Heart right ventricle (tissue), 16 donors: ENCODE measurements at regions not wholly inside any gene's neighbourhood (a gene's known extent, or its start where the extent isn't known, plus 50 kb on each side); places are given as distances from the start of the nearest gene placed in this dataset.

Source experiments
- ATAC-seq, 8 donors: fragments of 200-7000 bp; cut with Tn5 transposase; one replicate each; pipeline ENCODE4 v1.9.1; 2020; ENCODE audit warnings: mild to moderate bottlenecking in 8 of 8, moderate library complexity in 8 of 8, moderate number of reproducible peaks in 1 of 8
- DNase-seq, 2 donors: peaks; one replicate each; pipeline ENCODE4 v3.0.0-alpha.2; 2020
- H3K27ac ChIP-seq, 10 donors: fragments of 200-600 bp; sonication (generic) in 2 of 10; one replicate each; pipeline versions ENCODE4 v1.5.0 to v1.8.0; 2020 to 2022; ENCODE audit warnings: mild to moderate bottlenecking in 3 of 10
- H3K27me3 ChIP-seq, 7 donors: fragments of 200-600 bp; one replicate each; pipeline ENCODE4 v1.8.0; 2021 to 2022; ENCODE audit warnings: mild to moderate bottlenecking in 2 of 7
- H3K36me3 ChIP-seq, 9 donors: fragments of 200-600 bp; sonication (generic) in 1 of 9; one replicate each; pipeline versions ENCODE4 v1.5.0 to v1.8.0; 2020 to 2022; ENCODE audit warnings: mild to moderate bottlenecking in 2 of 9
- H3K4me1 ChIP-seq, 9 donors: fragments of 200-600 bp; sonication (generic) in 1 of 9; one replicate each; pipeline versions ENCODE4 v1.5.0 to v1.8.0; 2020 to 2022; ENCODE audit warnings: mild to moderate bottlenecking in 4 of 9
- H3K4me3 ChIP-seq, 10 donors: fragments of 200-600 bp; sonication (generic) in 2 of 10; one replicate each; pipeline versions ENCODE4 v1.5.0 to v1.8.0; 2020 to 2022; ENCODE audit warnings: mild to moderate bottlenecking in 7 of 10, moderate library complexity in 2 of 10
- H3K9me3 ChIP-seq, 11 donors: fragments of 200-600 bp in 10 of 11; sonication (generic) in 2 of 11; one replicate each; pipeline versions ENCODE4 v1.5.0 to v1.8.0; 2013 to 2022; ENCODE audit warnings: mild to moderate bottlenecking in 2 of 11, control low read depth in 1 of 11, moderate library complexity in 1 of 11
- WGBS, 2 donors: extraction: QIAGEN DNeasy Blood & Tissue Kit; methylation state at CpG; one replicate each; pipeline ENCODE4 v1.1.7; 2013; ENCODE audit warnings: inconsistent platforms in 1 of 2; 5-methylcytosine and 5-hydroxymethylcytosine counted together
- intact Hi-C, 10 donors: fragments of 100-400 bp; cut with DNase I; formaldehyde crosslinking; loops; one replicate each; pipeline versions ENCODE4 v1.11.1 to v1.14.2; 2022
- TF ChIP-seq, protein P1 (sequence below), 9 donors: fragments of 200-600 bp; sonication (generic) in 2 of 9; IDR thresholded peaks; one replicate each; pipeline versions ENCODE4 v1.5.0 to v1.8.0; 2021 to 2022; ENCODE audit warnings: antibody characterized with exemption in 9 of 9, mild to moderate bottlenecking in 5 of 9, moderate library complexity in 1 of 9
- donor health status: Arrhythmogenic right ventricular cardiomyopathy.
- donor health status: ischemic (EF 13 %, LVEDD 7.1; RV severe dilation, severe dysfunction).
- donor health status: healthy with polysubstance abuse.
- donor health status: DM: no; HTN: yes; CAD: no.
- donor health status: DM: no; HTN: no; CAD: no.
- donor health status: ischemic (EF 25% LVEDD 6.9; RV normal size, moderate dysfunction).
- donor health status: ischemic (EF 25% LVEDD 5.7; RV mildly dilated, moderate dysfunction).
- donor health status: healthy.
- donor health status: DM: yes; HTN: yes; CAD: no.
- donor health status: Ischemic cardiomyopathy.
- donor health status: ischemic (EF 35%, LVEDD 5.7; RV mildly dilated, moderate dysfunction).
- donor health status: nonischemic (EF 11% LVEDD 7.7; RV severe dilation, severe dysfunction).
- donor health status: DM: yes; HTN: yes; CAD: no.
- donor health status: PGD.
- donor health status: ischemic (EF 29% LVEDD 5.4; RV normal size, mild dysfunction).
- donor health status: nonischemic (EF 23%, LVEDD 6.1; RV moderate dilation, normal function).

- H3K36me3 ChIP-seq = no peaks in the 10 kb centered on the region
- no peak overlapping the region for H3K4me3 ChIP-seq
- intact Hi-C loops = no loop called here
- H3K27ac ChIP-seq = peak overlapping the region in 1 of 10 donors; percentile 21
- no peak for DNase-seq
- H3K27me3 ChIP-seq = no peaks in the 10 kb centered on the region
- H3K4me1 ChIP-seq = peaks cover 4 to 49% (median 27%) of the 10 kb centered on the region in 9 donors
- peak in 6 of 8 donors; percentile 20 to 75 (median 32) for ATAC-seq
- TF ChIP-seq, protein P1, sequence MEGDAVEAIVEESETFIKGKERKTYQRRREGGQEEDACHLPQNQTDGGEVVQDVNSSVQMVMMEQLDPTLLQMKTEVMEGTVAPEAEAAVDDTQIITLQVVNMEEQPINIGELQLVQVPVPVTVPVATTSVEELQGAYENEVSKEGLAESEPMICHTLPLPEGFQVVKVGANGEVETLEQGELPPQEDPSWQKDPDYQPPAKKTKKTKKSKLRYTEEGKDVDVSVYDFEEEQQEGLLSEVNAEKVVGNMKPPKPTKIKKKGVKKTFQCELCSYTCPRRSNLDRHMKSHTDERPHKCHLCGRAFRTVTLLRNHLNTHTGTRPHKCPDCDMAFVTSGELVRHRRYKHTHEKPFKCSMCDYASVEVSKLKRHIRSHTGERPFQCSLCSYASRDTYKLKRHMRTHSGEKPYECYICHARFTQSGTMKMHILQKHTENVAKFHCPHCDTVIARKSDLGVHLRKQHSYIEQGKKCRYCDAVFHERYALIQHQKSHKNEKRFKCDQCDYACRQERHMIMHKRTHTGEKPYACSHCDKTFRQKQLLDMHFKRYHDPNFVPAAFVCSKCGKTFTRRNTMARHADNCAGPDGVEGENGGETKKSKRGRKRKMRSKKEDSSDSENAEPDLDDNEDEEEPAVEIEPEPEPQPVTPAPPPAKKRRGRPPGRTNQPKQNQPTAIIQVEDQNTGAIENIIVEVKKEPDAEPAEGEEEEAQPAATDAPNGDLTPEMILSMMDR (IDR thresholded peaks at IDR 0.05) = no peak
- H3K9me3 ChIP-seq = no peaks in the 10 kb centered on the region
- 72 to 75% methylated on average over 27 of the region's 27 CpGs for WGBS, 2 donors
Measured at GRCh38 chr2:120546048-120546864, 189.4 kb upstream of the GLI2 start.

- TF ChIP-seq, protein P1 (IDR thresholded peaks at IDR 0.05) = no peak
- H3K4me1 ChIP-seq = peaks cover 7 to 50% (median 34%) of the 10 kb centered on the region in 9 donors
- intact Hi-C loops = no loop called here
- H3K9me3 ChIP-seq = no peaks in the 10 kb centered on the region
- ATAC-seq (no peak), DNase-seq (no peak)
- H3K27me3 ChIP-seq = no peaks in the 10 kb centered on the region
- H3K4me3 ChIP-seq = no peak overlapping the region
- peak overlapping the region in 2 of 10 donors; percentile 9 to 21 for H3K27ac ChIP-seq
- WGBS, 2 donors = 96 to 97% methylated on average over 7 of the region's 7 CpGs
- H3K36me3 ChIP-seq = no peaks in the 10 kb centered on the region
Measured at GRCh38 chr2:120546865-120547390, 188.7 kb upstream of the GLI2 start.

- DNase-seq = peak; percentile 58 to 66
Measured at GRCh38 chr2:120547662-120548061, 188.0 kb upstream of the GLI2 start.

More at GRCh38 chr2:120547662-120548061, 188.0 kb upstream of the GLI2 start:
- Histone ChIP-seq H3K4me3 (no peak overlapping the region), H3K4me1 (peaks cover 7 to 58% (median 41%) of the 10 kb centered on the region in 9 donors), H3K9me3 (no peaks in the 10 kb centered on the region), H3K27me3 (no peaks in the 10 kb centered on the region), H3K36me3 (no peaks in the 10 kb centered on the region), H3K27ac (peak overlapping the region in 1 of 10 donors; percentile 68)
- WGBS, 2 donors = 91 to 100% methylated on average over 1 of the region's 1 CpG
- intact Hi-C loops = no loop called here
- TF ChIP-seq, protein P1 (IDR thresholded peaks at IDR 0.05) = no peak
- peak; percentile 25 to 77 (median 48) for ATAC-seq
